OCI-LY7 (cell line): ENCODE measurements at regions not wholly inside any gene's neighbourhood (a gene's known extent, or its start where the extent isn't known, plus 50 kb on each side); places are given as distances from the start of the nearest gene placed in this dataset.
A peak's percentile ranks its signal among the peaks of the same experiment; 100 is the strongest.

Experiments used
- CTCF ChIP-seq: fragments of 200-600 bp; sonication (generic); conservative IDR thresholded peaks from 2 replicates; pipeline ENCODE4 v1.5.1; 2014; ENCODE audit warnings: mild to moderate bottlenecking, antibody characterized with exemption, low read length, moderate library complexity, mixed read lengths
- EZH2phosphoT487 ChIP-seq: fragments of 200-600 bp; sonication (generic); IDR thresholded peaks from 2 replicates; pipeline ENCODE4 v1.6.1; 2018; ENCODE audit warnings: low read depth, borderline replicate concordance, mild to moderate bottlenecking, mixed run types, antibody characterized with exemption, low read length, moderate library complexity, mixed read lengths

GRCh38 chr9:107155244-107155817 lies 127.7 kb upstream of the RAD23B start:
- TF ChIP-seq CTCF (peak; percentile 52), EZH2phosphoT487 (no peak)
